Right renal cortex interstitium (tissue), 3 donors: ENCODE measurements at regions not wholly inside any gene's neighbourhood (a gene's known extent, or its start where the extent isn't known, plus 50 kb on each side); places are given as distances from the start of the nearest gene placed in this dataset.

ENCODE experiments used
- DNase-seq, 3 donors: peaks; one replicate each; pipeline ENCODE4 v3.0.0-alpha.2; 2013; ENCODE audit warnings: low read depth in 3 of 3, low spot score in 2 of 3

- DNase-seq = no peak
Observed at GRCh38 chr1:234909307-234909810, 219.3 kb downstream of the TOMM20 start.

GRCh38 chr1:234908571-234908970, 220.1 kb downstream of the TOMM20 start:
- DNase-seq = no peak

- no peak for DNase-seq
Observed at GRCh38 chr1:234907940-234908405, 220.7 kb downstream of the TOMM20 start.

DNA sequence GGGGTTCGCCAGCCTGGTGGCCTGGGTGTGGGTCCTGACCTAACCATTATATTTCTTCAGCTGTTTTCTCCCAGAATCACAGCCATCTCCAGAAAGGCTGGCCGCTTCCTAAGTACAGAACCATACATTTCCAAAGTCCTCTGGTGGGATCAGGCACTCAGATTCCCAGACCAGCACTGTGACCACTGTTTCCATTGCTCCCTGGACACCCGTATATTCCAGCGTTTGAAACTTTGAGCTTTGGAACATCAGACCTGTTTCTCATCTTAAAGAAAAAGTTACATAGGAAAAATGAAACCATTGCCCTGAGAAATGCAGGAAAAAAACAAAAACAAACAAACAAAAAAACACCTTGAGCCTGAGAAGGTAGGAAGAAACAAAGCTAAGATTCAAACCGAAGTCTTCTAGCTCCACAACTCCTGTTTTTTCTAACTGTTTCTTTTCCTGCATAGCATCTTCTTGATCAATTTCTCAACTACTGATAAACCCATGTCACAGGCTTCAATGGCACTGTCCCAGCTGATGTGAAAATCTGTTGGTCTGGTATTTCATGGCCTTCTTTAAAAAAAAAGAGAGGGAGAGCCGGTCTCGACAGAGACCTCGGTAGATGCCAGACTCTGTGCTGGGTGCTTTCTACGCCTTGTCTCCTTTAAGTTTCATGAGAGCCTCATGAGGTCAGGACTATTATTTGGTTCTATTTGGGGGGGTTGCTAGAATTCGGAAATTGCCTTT, 221.3 kb downstream of the TOMM20 start:
- DNase-seq = no peak

- no peak for DNase-seq
Observed at GRCh38 chr1:234906654-234907053, 222.0 kb downstream of the TOMM20 start.

- no peak for DNase-seq
Observed at GRCh38 chr1:234902774-234903547, 225.7 kb downstream of the TOMM20 start.

DNA sequence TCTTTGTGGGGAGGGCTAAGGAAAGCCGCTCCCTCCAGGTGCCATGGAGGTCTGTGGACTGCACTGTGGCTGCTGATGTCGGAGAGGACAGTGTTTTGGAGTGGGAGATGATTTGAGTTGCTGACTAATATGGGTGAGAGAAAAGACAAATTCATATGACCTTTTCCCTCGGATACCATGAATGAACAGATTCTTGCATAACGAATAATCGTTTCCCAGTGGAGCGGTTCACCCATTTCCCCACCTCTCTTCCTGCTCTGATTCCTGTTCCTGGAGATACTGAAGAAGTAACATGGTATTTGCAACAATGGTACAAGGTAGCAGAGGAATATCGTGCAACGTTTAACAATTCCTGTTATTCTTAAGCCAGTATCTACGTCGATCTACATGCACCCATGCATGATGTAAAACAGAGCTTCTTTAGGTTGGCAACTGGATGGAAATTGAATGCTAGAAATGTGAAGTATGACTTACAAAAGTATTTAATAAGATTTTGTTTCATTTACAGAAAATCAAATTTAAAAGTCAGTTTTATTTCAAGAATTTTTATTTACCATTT, 227.1 kb downstream of the TOMM20 start:
- no peak for DNase-seq

DNA sequence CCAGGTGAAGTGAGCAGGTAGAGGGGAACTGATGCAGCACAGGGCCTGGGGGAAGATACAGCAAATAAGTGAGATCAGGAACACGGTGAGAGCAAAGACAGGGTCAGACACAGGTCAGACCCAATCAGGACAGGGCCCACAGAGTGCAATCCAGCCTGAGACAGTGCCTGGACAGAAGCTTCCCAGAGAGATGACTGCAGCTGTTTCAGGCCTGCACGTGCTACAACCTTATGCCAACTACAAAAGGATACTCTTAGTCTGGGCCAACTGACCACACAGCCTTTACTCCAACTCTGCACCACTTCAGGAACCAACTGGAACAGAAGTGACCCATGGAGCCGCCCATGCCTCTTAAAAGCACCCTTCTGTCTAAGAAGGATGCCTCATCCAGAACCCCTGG, 228.0 kb downstream of the TOMM20 start:
- DNase-seq = no peak

DNA sequence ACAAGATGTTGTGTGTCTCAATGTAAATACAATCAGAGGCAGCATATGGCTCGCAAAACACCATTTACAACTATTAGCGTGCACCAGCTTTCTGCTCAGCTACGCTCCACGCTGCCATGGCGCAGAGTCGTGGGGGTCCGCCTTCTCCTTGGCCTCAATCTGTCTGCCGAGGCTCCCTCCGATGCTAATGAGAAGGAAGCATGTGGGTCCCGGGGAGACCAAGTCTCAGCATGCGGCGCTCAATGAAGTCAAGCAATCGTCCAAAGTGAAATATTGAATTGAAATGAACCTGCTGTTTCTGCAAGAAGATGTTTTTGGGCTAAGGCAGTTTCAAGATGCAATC, 228.9 kb downstream of the TOMM20 start:
- DNase-seq = no peak

- no peak for DNase-seq
Observed at GRCh38 chr1:234899041-234899729, 229.5 kb downstream of the TOMM20 start.

GRCh38 chr1:234898455-234899033, 230.1 kb downstream of the TOMM20 start:
- no peak for DNase-seq

- no peak for DNase-seq
Observed at GRCh38 chr1:234897754-234898454, 230.7 kb downstream of the TOMM20 start.

- no peak for DNase-seq
Observed at GRCh38 chr1:234897390-234897749, 231.3 kb downstream of the TOMM20 start.

- DNase-seq = no peak
Observed at GRCh38 chr1:234896477-234897389, 231.9 kb downstream of the TOMM20 start.

GRCh38 chr1:234893725-234894630, 234.7 kb downstream of the TOMM20 start:
- no peak for DNase-seq

DNA sequence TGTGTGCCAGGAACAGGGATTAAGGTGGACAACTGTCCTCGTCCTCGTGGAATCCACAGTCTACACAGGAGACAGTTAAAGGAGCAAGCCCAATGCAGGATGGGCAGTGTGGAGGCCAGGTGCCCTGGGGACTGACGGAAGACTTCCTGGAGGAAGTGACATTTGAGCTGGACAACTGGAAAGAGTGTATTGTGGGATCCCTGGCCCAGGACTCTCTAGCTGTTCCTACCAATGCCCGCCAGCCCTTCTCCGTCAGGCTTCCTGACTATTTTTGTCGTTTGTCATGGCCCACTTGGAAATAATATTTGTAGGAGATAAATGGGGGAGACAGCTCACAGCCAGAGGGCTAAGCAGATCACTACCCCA, 235.3 kb downstream of the TOMM20 start:
- DNase-seq = no peak

DNA sequence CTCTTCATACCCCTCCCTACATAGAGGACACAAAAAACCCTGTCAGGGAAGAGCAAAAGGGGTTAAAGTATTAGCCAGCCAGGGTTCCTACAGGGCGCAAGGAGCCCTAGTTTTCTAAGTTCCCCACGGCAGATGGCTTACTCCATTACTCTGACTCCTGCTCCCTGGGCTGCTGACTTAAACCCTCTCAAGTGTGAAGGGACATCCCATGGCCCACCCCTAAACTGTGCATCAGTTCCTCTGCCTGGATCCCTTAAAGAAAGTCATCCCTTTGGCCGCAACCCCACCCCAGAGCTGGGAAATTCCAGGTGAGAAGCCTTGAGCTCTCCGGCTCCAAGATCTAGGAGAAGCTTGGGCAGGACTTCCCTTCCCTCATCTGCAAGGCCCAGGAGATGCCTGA, 236.0 kb downstream of the TOMM20 start:
- no peak for DNase-seq

DNA sequence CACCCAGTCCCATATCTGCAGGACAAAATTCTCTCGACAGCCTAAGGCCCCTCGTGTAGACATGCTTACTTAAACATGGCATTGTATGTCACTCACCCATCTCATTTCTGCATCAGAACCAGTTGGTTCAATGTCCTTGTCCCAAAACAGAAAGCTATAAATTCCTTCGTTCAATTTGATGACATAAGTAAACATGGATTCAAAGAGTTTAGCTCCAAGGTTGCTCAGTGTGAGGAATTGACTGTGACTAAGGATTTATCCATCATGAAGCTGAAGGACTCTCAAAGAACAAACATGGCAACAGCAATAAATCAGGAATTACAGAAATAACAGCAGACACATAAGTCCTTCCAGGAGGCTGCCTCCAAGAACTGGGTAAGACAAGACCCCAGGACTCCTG, 237.2 kb downstream of the TOMM20 start:
- no peak for DNase-seq
